Epithelial cell of proximal tubule (primary cell): ENCODE measurements at regions not wholly inside any gene's neighbourhood (a gene's known extent, or its start where the extent isn't known, plus 50 kb on each side); places are given as distances from the start of the nearest gene placed in this dataset.

Experiments
- DNase-seq: peaks from one replicate; pipeline ENCODE4 v3.0.0-alpha.2; 2011; ENCODE audit warnings: low read depth
- H3K4me3 ChIP-seq: 2 replicates; pipeline ENCODE4 v1.5.1; 2011; ENCODE audit warnings: low read depth, mild to moderate bottlenecking, low read length
- CTCF ChIP-seq: conservative IDR thresholded peaks from 2 replicates; pipeline ENCODE4 v1.5.1; 2012; ENCODE audit warnings: low read depth, mild to moderate bottlenecking, low read length

DNA sequence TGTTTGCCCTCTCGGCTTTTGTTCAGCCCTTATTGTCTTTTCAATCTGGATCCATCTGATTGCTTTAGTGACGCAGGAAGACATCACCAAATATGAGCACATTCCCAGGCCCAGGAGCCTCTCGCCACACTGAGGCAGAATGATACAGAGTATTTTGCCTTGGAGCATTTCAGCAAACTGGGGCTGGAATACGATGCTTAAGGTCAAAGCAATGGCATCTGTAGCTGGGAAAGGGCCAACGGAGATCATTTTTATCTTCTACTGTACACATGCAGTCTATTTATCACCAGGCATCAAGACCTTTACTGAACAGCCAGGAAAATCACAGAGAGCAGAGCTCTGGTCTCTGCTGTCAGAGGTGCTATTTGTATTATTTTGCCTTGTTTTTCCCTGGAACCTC, 655.3 kb downstream of the RNF144B start:
- no peak for TF ChIP-seq CTCF
- H3K4me3 ChIP-seq, result no peak overlapping the region
- no peak for DNase-seq

DNA sequence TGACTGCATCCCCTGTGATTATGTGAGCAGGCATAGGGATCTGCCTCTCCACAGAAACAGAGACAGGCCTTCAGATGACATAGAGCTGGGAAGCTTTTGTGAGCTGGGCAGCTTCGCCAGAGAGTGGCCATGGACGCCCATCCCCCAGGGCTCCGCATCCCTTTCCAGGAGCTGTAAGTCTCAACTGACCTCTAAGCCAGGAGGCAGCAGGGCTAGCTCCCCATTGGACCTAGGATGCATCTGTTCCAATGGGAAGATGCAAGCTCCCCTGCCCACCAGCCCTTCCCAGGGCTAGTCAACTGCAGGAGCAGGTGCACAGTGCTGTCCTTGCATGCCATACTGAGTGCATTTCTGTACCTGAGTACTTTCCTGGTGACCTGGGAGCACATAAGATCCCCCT, 663.6 kb downstream of the RNF144B start:
- TF ChIP-seq CTCF, result no peak
- H3K4me3 ChIP-seq, result no peak overlapping the region

GRCh38 chr6:19052219-19052618, 665.1 kb downstream of the RNF144B start:
- no peak overlapping the region for H3K4me3 ChIP-seq
- peak; percentile 15 for DNase-seq
- TF ChIP-seq CTCF, result no peak

More for the DNA sequence above, 663.6 kb downstream of the RNF144B start:
- no peak for DNase-seq

- no peak for DNase-seq
- no peak for TF ChIP-seq CTCF
- no peak overlapping the region for H3K4me3 ChIP-seq
Measured at GRCh38 chr6:19059102-19059501, 672.0 kb downstream of the RNF144B start.

GRCh38 chr6:19067165-19067564, 680.0 kb downstream of the RNF144B start:
- no peak overlapping the region for H3K4me3 ChIP-seq
- TF ChIP-seq CTCF, result no peak
- DNase-seq, result no peak

DNA sequence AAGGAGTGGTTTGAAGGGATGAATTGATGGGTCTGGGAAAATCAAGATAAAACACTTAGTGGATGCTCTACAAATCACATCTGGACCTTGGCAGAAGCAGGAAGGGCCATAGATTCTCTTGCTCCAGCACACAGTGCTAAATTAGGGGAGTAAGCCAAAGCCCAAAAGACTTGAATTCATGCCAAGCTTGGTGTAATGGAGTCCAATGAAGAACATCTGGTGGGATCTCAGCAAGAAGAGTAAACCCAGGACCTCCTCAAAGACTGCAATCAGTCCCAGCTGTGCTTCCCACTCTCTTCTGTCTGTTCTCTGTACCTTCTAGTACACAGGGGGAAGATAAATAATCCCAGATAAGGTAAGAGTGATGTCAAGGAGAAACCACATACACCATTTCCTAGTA, 683.4 kb downstream of the RNF144B start:
- no peak overlapping the region for H3K4me3 ChIP-seq
- TF ChIP-seq CTCF, result no peak
- no peak for DNase-seq

- no peak for DNase-seq
- TF ChIP-seq CTCF, result no peak
- H3K4me3 ChIP-seq, result no peak overlapping the region
Measured at GRCh38 chr6:19083801-19084200, 696.7 kb downstream of the RNF144B start.
